LNCAP (cell line): ENCODE measurements at regions not wholly inside any gene's neighbourhood (a gene's known extent, or its start where the extent isn't known, plus 50 kb on each side); places are given as distances from the start of the nearest gene placed in this dataset.

Experiments used
- TF ChIP-seq, protein P1 (sequence below): fragments of 450-650 bp; IDR thresholded peaks from 2 replicates; pipeline ENCODE4 v1.5.1; 2017; ENCODE audit warnings: mild to moderate bottlenecking

DNA sequence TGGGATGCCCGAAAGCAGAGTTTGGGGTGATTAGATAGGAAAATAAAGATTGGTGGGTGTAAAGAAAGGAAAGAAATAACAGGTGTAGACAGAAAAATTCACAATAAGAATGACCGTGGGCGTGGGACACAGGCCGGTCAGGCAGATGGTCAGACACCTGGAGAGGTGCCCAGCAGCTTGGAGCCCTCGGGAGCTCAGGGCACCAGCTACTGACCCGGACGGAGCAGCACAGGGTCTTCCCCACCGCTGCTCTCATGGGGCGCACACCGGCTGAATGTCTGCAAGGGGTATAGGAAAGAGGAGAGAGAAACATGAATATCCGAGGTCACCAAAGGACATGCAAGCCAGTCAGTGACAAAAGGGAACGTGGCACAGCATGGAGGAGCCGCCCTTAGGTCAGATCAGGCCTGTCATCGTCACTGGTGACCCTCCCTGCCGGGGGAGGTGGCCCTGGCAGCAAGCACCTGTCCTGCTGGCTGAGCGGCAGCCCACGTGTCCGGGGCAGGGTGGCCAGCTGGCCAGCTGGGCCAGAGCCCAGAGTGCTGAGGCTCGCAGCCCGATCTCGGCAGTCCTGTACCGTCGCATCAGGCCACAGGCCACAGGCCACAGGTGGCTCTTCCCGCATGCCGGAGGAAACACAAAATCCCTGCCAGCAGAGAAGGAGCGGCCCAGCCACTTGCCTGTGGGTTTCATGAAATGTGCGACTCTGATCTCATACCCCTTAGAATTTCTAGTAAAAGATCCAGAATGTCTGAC lies 112.0 kb upstream of the NDUFV2 start:
- TF ChIP-seq, protein P1, sequence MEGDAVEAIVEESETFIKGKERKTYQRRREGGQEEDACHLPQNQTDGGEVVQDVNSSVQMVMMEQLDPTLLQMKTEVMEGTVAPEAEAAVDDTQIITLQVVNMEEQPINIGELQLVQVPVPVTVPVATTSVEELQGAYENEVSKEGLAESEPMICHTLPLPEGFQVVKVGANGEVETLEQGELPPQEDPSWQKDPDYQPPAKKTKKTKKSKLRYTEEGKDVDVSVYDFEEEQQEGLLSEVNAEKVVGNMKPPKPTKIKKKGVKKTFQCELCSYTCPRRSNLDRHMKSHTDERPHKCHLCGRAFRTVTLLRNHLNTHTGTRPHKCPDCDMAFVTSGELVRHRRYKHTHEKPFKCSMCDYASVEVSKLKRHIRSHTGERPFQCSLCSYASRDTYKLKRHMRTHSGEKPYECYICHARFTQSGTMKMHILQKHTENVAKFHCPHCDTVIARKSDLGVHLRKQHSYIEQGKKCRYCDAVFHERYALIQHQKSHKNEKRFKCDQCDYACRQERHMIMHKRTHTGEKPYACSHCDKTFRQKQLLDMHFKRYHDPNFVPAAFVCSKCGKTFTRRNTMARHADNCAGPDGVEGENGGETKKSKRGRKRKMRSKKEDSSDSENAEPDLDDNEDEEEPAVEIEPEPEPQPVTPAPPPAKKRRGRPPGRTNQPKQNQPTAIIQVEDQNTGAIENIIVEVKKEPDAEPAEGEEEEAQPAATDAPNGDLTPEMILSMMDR = no peak

DNA sequence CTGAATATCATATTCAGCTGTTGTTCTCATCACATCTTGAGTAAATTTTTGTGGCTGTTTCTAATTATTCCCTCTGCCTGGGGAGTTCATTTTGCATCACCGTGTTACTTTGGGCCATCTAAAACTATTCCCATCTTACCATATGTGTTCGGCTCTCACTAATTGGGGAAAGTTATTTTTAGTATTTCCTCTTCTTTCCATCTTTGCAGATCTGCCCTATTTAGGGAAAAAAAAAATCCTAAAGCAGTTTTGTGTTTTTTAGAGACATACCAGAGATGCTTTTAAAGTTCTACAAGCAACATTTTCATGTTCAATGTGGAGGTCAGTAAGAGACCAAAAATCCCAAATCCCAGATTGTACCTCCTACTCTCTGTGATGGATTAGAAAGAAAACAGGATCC lies 111.3 kb upstream of the NDUFV2 start:
- TF ChIP-seq, protein P1 = no peak

DNA sequence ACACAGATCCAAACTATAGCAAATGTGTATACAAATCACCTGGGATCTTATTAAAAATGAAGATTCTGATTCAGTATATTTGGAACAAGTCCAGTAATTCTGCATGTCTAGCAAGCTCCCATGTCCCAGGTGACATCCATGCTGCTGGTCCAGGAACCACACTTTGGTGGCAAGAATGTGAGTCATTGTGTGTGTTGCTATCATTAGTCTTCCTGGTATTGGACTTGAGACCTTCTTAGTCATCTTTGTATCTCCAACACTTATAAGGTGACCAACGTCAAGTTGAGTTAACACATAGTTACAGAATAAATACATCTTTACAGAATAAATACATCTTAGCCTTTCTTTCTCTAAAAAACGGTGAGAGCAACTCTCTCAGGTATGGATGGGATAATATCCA lies 107.9 kb upstream of the NDUFV2 start:
- TF ChIP-seq, protein P1 = no peak

DNA sequence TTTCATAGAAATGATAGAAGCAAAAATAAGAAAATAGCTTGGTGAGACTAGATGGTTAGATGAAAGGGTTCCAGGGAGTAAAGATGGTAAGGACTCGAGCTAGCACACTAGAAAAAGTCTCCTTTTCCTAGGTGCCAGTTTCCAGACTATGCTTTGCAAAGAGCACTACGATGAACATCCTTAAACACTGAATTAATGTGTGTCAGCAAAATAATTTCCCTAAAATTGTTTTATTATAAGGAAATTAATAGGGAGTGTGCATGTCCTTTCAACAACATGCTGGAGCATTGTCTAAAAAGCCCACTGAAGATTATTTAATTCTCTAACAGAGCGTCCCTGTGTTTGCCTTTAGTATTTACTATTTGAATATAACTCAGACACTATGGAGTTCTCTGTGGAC lies 107.4 kb upstream of the NDUFV2 start:
- TF ChIP-seq, protein P1 = no peak

DNA sequence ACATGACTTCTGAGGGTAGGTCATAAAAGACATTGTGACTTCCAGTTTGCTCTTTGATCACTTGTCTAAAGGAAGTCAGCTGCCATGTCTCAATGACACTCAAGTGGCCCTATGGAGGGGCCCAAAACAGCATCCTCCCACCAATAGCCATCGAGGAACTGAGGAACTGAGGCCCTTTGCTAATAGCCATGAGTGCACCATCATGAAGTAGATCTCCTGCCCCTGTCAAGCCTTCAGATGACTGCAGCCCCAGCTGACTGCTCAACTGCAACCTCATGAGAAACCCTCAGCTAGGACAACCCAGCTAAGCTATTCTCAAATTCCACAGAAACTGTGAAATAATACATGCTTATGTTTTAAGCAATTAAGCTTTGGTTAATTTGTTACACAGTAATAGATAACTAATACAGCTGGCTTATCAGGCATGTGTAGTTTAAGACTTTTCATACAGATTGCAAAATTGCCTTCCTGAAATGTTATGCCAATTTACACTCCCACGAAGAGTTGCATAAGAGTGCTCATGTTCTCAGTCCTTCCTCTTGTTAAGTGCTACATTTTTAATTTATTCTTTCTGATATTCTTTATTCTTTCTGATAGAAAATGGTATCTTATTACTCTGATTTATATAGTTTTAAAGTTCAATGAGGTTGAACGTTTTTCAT lies 105.6 kb upstream of the NDUFV2 start:
- TF ChIP-seq, protein P1 = no peak

DNA sequence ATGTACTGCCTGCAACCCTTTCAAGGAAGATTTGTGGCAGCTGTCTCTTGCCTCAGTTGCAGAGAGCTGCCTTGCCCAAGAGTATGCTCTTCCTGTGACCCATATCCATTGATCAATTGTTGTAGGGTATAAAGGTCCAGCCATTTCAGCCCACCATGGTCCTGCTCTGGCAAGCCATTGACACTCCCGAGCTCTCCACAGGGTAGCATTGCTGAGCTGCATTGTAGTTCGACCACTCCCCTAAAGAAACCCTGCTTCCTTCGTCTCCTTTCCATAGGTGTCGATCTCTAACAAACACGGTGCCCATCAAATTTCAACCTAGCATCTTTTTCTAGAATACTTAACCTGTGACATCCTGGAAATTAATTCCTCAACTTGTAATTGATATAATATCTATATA lies 104.9 kb upstream of the NDUFV2 start:
- TF ChIP-seq, protein P1 = no peak

DNA sequence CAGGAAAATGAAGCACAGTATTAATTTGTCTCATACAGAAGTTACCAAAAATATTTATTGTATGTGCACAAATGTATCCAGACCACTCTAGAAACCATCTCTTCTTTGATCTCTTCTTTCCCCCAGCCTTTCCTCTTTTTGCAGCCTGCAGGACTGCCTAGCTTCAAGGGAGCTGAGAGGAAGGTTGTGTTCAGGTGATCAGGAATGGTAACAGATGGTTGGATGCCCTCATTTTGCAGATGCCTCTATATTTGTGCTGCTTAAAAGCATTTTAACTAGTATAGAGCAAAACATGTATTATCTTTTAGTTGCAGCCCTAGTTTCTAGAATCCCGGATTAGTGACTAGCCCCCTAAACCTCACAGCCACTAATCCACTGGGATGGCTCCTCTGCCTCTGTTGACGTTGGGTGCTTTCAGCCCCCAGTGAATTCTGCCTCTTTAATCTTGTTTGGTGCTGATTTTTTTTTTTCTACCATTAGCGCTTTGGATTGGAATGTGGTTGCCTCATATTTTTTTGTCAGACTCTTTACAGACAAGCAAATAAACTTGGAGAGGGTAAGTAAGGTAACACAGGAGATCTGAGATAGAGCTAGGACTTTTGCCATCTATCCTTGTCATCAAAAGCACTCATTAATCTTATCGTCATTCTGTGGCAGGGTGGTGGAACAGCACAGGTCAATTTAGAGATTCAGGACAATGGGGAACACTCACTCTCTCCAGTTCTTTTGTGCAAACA lies 103.8 kb upstream of the NDUFV2 start:
- TF ChIP-seq, protein P1 = no peak
